GM21717 (cell line): ENCODE measurements at regions not wholly inside any gene's neighbourhood (a gene's known extent, or its start where the extent isn't known, plus 50 kb on each side); places are given as distances from the start of the nearest gene placed in this dataset.
"Not testable (repeated sequence)": the region's sequence is repeated elsewhere in the genome, so short reads cannot be mapped to it uniquely, and the experiment has no call there.

Experiments
- ATAC-seq: cut with Tn5 transposase; IDR thresholded peaks from one replicate; pipeline ENCODE4 v1.9.1; 2021; ENCODE audit warnings: mild to moderate bottlenecking, moderate library complexity; ENCODE audit not compliant: unreplicated experiment

- no peak for ATAC-seq
These were observed 112.2 kb upstream of the ADRA1B start for GRCh38 chr5:159804121-159804520.

GRCh38 chr5:159805021-159805420 is 111.3 kb upstream of the ADRA1B start:
- no peak for ATAC-seq

- not testable (repeated sequence) for ATAC-seq
These were observed 109.1 kb upstream of the ADRA1B start for GRCh38 chr5:159807135-159807534.

- no peak for ATAC-seq
These were observed 108.7 kb upstream of the ADRA1B start for GRCh38 chr5:159807586-159807985.

- ATAC-seq = no peak
These were observed 104.6 kb upstream of the ADRA1B start for GRCh38 chr5:159811712-159812111.

- ATAC-seq = not testable (repeated sequence)
These were observed 103.5 kb upstream of the ADRA1B start for GRCh38 chr5:159812759-159813158.

GRCh38 chr5:159814222-159814621 is 102.1 kb upstream of the ADRA1B start:
- no peak for ATAC-seq

- ATAC-seq = no peak
These were observed 101.3 kb upstream of the ADRA1B start for GRCh38 chr5:159814805-159815585.

GRCh38 chr5:159817262-159818029 is 98.8 kb upstream of the ADRA1B start:
- ATAC-seq = no peak

GRCh38 chr5:159819591-159820411 is 96.5 kb upstream of the ADRA1B start:
- no peak for ATAC-seq

- ATAC-seq = no peak
These were observed 95.6 kb upstream of the ADRA1B start for GRCh38 chr5:159820692-159821091.

GRCh38 chr5:159821461-159821940 is 94.8 kb upstream of the ADRA1B start:
- no peak for ATAC-seq

GRCh38 chr5:159824188-159825161 is 91.8 kb upstream of the ADRA1B start:
- ATAC-seq = no peak

GRCh38 chr5:159825551-159826051 is 90.7 kb upstream of the ADRA1B start:
- no peak for ATAC-seq

- peak; percentile 99 for ATAC-seq
These were observed 89.7 kb upstream of the ADRA1B start for GRCh38 chr5:159826351-159827214.

GRCh38 chr5:159827861-159828260 is 88.4 kb upstream of the ADRA1B start:
- no peak for ATAC-seq

- ATAC-seq = no peak
These were observed 84.2 kb upstream of the ADRA1B start for GRCh38 chr5:159832073-159832472.

- ATAC-seq = no peak
These were observed 83.2 kb upstream of the ADRA1B start for GRCh38 chr5:159833088-159833487.

GRCh38 chr5:159833846-159834245 is 82.4 kb upstream of the ADRA1B start:
- ATAC-seq = no peak
